IMR-90 (cell line): ENCODE measurements at regions not wholly inside any gene's neighbourhood (a gene's known extent, or its start where the extent isn't known, plus 50 kb on each side); places are given as distances from the start of the nearest gene placed in this dataset.

Experiments used
- ATAC-seq: fragments of 200-7000 bp; cut with Tn5 transposase; 2 replicates; pipeline ENCODE4 v1.9.1; 2020; ENCODE audit warnings: low read depth, mild to moderate bottlenecking, moderate library complexity
- BruUV-seq: library from RNA; stranded (reverse); fragments of 400-500 nt; replicated peaks from 2 replicates; lab custom pipeline; 2021; lab: Mats Ljungman, UMichigan
- CTCF ChIA-PET: fragments of 300-600 bp; formaldehyde crosslinking; extraction: SDS; loops from one replicate; lab custom pipeline; 2021; ENCODE audit warnings: antibody characterized with exemption; lab: Yijun Ruan, JAX
- POLR2A ChIA-PET: fragments of 300-600 bp; sonication (Branson Sonifier 250); formaldehyde crosslinking; loops from one replicate; lab custom pipeline; 2022; ENCODE audit warnings: antibody characterized with exemption; ENCODE audit not compliant: unreplicated experiment; lab: Charles Lee
- DNase-seq: peaks from one replicate; pipeline ENCODE4 v3.0.0; 2013
- H2AFZ ChIP-seq: replicated peaks from 2 replicates; pipeline ENCODE3; 2013; ENCODE audit warnings: low read length, mild to moderate bottlenecking; ENCODE audit not compliant: poor library complexity
- H2AK5ac ChIP-seq: 2 replicates; pipeline ENCODE4 v1.6.1; 2013; ENCODE audit warnings: low read depth, low read length, inconsistent platforms
- H2AK9ac ChIP-seq: replicated peaks from 2 replicates; pipeline ENCODE3; 2013; ENCODE audit warnings: mild to moderate bottlenecking, low read depth, low read length, moderate library complexity; ENCODE audit not compliant: poor library complexity
- H2BK120ac ChIP-seq: 2 replicates; pipeline ENCODE4 v1.6.1; 2013; ENCODE audit warnings: low read depth, low read length, inconsistent platforms
- H2BK15ac ChIP-seq: 3 replicates; pipeline ENCODE4 v1.6.1; 2013; ENCODE audit warnings: low read depth, low read length, inconsistent platforms
- H2BK20ac ChIP-seq: 2 replicates; pipeline ENCODE4 v1.6.1; 2013; ENCODE audit warnings: low read depth, mild to moderate bottlenecking, inconsistent platforms, low read length, moderate library complexity
- H2BK5ac ChIP-seq: 2 replicates; pipeline ENCODE4 v1.6.1; 2013; ENCODE audit warnings: mild to moderate bottlenecking, low read depth, low read length, inconsistent platforms; ENCODE audit not compliant: poor library complexity, severe bottlenecking
- H3K14ac ChIP-seq: replicated peaks from 2 replicates; pipeline ENCODE4 v1.6.1; 2013; ENCODE audit warnings: low read depth, low read length, inconsistent platforms
- H3K18ac ChIP-seq: 2 replicates; pipeline ENCODE4 v1.6.1; 2013; ENCODE audit warnings: low read depth, low read length, control low read depth
- H3K23ac ChIP-seq: 2 replicates; pipeline ENCODE4 v1.6.1; 2013; ENCODE audit warnings: low read depth, low read length, inconsistent platforms
- H3K27ac ChIP-seq: 2 replicates; pipeline ENCODE4 v1.5.1; 2013; ENCODE audit warnings: mild to moderate bottlenecking, control low read depth, low read length; ENCODE audit not compliant: insufficient read depth
- H3K27me3 ChIP-seq: 2 replicates; pipeline ENCODE4 v1.6.1; 2013; ENCODE audit warnings: low read length; ENCODE audit not compliant: control insufficient read depth, insufficient read depth
- H3K36me3 ChIP-seq: 2 replicates; pipeline ENCODE4 v1.6.1; 2013; ENCODE audit warnings: low read length, mixed read lengths; ENCODE audit not compliant: control insufficient read depth, insufficient read depth
- H3K4ac ChIP-seq: 2 replicates; pipeline ENCODE4 v1.6.1; 2013; ENCODE audit warnings: low read depth, low read length, inconsistent platforms
- H3K4me1 ChIP-seq: 2 replicates; pipeline ENCODE4 v1.6.1; 2013; ENCODE audit warnings: low read length, mixed read lengths; ENCODE audit not compliant: control insufficient read depth, insufficient read depth
- H3K4me2 ChIP-seq: 2 replicates; pipeline ENCODE4 v1.6.1; 2013; ENCODE audit warnings: low read depth, mild to moderate bottlenecking, control low read depth, low read length, moderate library complexity
- H3K4me3 ChIP-seq: 2 replicates; pipeline ENCODE4 v1.5.1; 2013; ENCODE audit warnings: low read depth, mild to moderate bottlenecking, control low read depth, low read length, moderate library complexity; ENCODE audit not compliant: insufficient read depth
- H3K56ac ChIP-seq: 2 replicates; pipeline ENCODE4 v1.6.1; 2013; ENCODE audit warnings: low read length, inconsistent platforms; ENCODE audit not compliant: insufficient read depth; ENCODE audit errors: extremely low read depth
- H3K79me1 ChIP-seq, 2 experiments: 2 replicates each; pipeline ENCODE4 v1.6.1; 2013; ENCODE audit warnings: low read length in 2 of 2, inconsistent platforms in 1 of 2, low read depth in 1 of 2
- H3K9ac ChIP-seq: 2 replicates; pipeline ENCODE4 v1.6.1; 2013; ENCODE audit warnings: low read depth, low read length, control low read depth
- H3K9me1 ChIP-seq: 2 replicates; pipeline ENCODE4 v1.6.1; 2013; ENCODE audit warnings: low read length, inconsistent platforms; ENCODE audit not compliant: insufficient read depth
- H3K9me3 ChIP-seq: 2 replicates; pipeline ENCODE4 v1.6.1; 2013; ENCODE audit warnings: low read length; ENCODE audit not compliant: control insufficient read depth, insufficient read depth
- H4K20me1 ChIP-seq: 2 replicates; pipeline ENCODE4 v1.6.1; 2013; ENCODE audit warnings: low read length, inconsistent platforms; ENCODE audit not compliant: insufficient read depth
- H4K5ac ChIP-seq: 2 replicates; pipeline ENCODE4 v1.6.1; 2013; ENCODE audit warnings: mild to moderate bottlenecking, low read depth, low read length, control low read depth
- H4K8ac ChIP-seq, 2 experiments: 2 replicates each; pipeline ENCODE4 v1.6.1; 2013; ENCODE audit warnings: low read depth in 2 of 2, low read length in 2 of 2, control low read depth in 1 of 2, inconsistent platforms in 1 of 2
- H4K91ac ChIP-seq: 2 replicates; pipeline ENCODE4 v1.6.1; 2013; ENCODE audit warnings: low read depth, low read length, inconsistent platforms; ENCODE audit not compliant: insufficient read depth
- CEBPB ChIP-seq: IDR thresholded peaks from 2 replicates; pipeline ENCODE4 v1.6.1; 2012; ENCODE audit warnings: low read depth, low read length, improper control_type of control experiment
- NFE2L2 ChIP-seq: fragments of 150-350 bp; IDR thresholded peaks from 2 replicates; pipeline ENCODE4 v1.6.1; 2016; ENCODE audit warnings: low read depth, mild to moderate bottlenecking, low read length
- POLR2A ChIP-seq: IDR thresholded peaks from 2 replicates; pipeline ENCODE4 v1.6.1; 2012; ENCODE audit warnings: mild to moderate bottlenecking, low read depth, low read length
- RAD21 ChIP-seq: IDR thresholded peaks from 2 replicates; pipeline ENCODE4 v1.6.1; 2012; ENCODE audit warnings: low read length, improper control_type of control experiment
- RCOR1 ChIP-seq: IDR thresholded peaks from 2 replicates; pipeline ENCODE4 v1.6.1; 2012; ENCODE audit warnings: mild to moderate bottlenecking, low read length, improper control_type of control experiment; ENCODE audit not compliant: insufficient replicate concordance
- USF2 ChIP-seq: fragments of 150-350 bp; IDR thresholded peaks from 2 replicates; pipeline ENCODE4 v1.6.1; 2017; ENCODE audit warnings: mild to moderate bottlenecking, antibody characterized with exemption, low read length, low read depth
- dilution Hi-C: fragments of 300-500 bp; cut with HindIII; formaldehyde crosslinking; loops from one replicate; pipeline ENCODE4 v1.14.3; 2018; ENCODE audit warnings: low sequenced_read_pairs; ENCODE audit not compliant: unreplicated experiment
- in situ Hi-C: fragments of 300-500 bp; cut with MboI; formaldehyde crosslinking; loops from 3 replicates; pipeline ENCODE4 v1.14.3; 2019; ENCODE audit warnings: low sequenced_read_pairs, inconsistent platforms, mixed read lengths
- intact Hi-C: fragments of 100-400 bp; cut with micrococcal nuclease; formaldehyde crosslinking; loops from 2 replicates; pipeline ENCODE4 v1.10.0; 2022
- TF ChIP-seq, protein P1 (sequence below): conservative IDR thresholded peaks from 2 replicates; pipeline ENCODE4 v1.5.1; 2012; ENCODE audit warnings: mild to moderate bottlenecking, low read depth, low read length, improper control_type of control experiment

GRCh38 chr13:40247845-40248244 is 418.6 kb downstream of the FOXO1 start:
- H3K56ac ChIP-seq, result no peak overlapping the region
- in situ Hi-C loops, result no loop called here
- no peak overlapping the region for H3K14ac ChIP-seq
- dilution Hi-C loops, result no loop called here
- no peak overlapping the region for H2AK9ac ChIP-seq
- H3K4me3 ChIP-seq, result no peak overlapping the region
- H3K9me3 ChIP-seq, result no peaks in the 10 kb centered on the region; the same call in 1 of the 2 replicates
- H3K9ac ChIP-seq, result no peak overlapping the region
- H4K20me1 ChIP-seq, result no peaks in the 10 kb centered on the region
- no peak overlapping the region for H3K23ac ChIP-seq
- no peak overlapping the region for H2AFZ ChIP-seq
- H3K18ac ChIP-seq, result no peak overlapping the region
- CTCF ChIA-PET, result no interaction called here
- H2BK20ac ChIP-seq, result no peak overlapping the region
- H3K4me1 ChIP-seq, result no peaks in the 10 kb centered on the region
- no peak overlapping the region for H4K91ac ChIP-seq
- POLR2A ChIA-PET, result no interaction called here
- no peak for ATAC-seq
- H4K5ac ChIP-seq, result no peak overlapping the region
- no peak overlapping the region for H4K8ac ChIP-seq
- no peak for TF ChIP-seq CEBPB
- TF ChIP-seq, protein P1, sequence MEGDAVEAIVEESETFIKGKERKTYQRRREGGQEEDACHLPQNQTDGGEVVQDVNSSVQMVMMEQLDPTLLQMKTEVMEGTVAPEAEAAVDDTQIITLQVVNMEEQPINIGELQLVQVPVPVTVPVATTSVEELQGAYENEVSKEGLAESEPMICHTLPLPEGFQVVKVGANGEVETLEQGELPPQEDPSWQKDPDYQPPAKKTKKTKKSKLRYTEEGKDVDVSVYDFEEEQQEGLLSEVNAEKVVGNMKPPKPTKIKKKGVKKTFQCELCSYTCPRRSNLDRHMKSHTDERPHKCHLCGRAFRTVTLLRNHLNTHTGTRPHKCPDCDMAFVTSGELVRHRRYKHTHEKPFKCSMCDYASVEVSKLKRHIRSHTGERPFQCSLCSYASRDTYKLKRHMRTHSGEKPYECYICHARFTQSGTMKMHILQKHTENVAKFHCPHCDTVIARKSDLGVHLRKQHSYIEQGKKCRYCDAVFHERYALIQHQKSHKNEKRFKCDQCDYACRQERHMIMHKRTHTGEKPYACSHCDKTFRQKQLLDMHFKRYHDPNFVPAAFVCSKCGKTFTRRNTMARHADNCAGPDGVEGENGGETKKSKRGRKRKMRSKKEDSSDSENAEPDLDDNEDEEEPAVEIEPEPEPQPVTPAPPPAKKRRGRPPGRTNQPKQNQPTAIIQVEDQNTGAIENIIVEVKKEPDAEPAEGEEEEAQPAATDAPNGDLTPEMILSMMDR, result no peak
- TF ChIP-seq USF2, result no peak
- TF ChIP-seq NFE2L2, result no peak
- no peak for TF ChIP-seq RAD21
- no peak for TF ChIP-seq RCOR1
- TF ChIP-seq POLR2A, result no peak
- no peaks in the 10 kb centered on the region for H3K79me1 ChIP-seq
- no peak overlapping the region for H2AK5ac ChIP-seq
- H3K36me3 ChIP-seq, result no peaks in the 10 kb centered on the region
- H3K4ac ChIP-seq, result no peak overlapping the region
- no peaks in the 10 kb centered on the region for H3K9me1 ChIP-seq
- intact Hi-C loops, result no loop called here
- BruUV-seq, result no TSS peak
- H3K4me2 ChIP-seq, result no peak overlapping the region
- no peak overlapping the region for H2BK5ac ChIP-seq
- no peak overlapping the region for H2BK120ac ChIP-seq
- H3K27me3 ChIP-seq, result no peaks in the 10 kb centered on the region
- H3K27ac ChIP-seq, result no peak overlapping the region
- DNase-seq, result no peak
- no peak overlapping the region for H2BK15ac ChIP-seq
